B cell (primary cell): ENCODE measurements at regions not wholly inside any gene's neighbourhood (a gene's known extent, or its start where the extent isn't known, plus 50 kb on each side); places are given as distances from the start of the nearest gene placed in this dataset.

Experiments used
- ATAC-seq: fragments of 200-7000 bp; cut with Tn5 transposase; one replicate; pipeline ENCODE4 v1.10.0; 2021; ENCODE audit warnings: low read depth, mild to moderate bottlenecking, moderate number of reproducible peaks, moderate library complexity
- CTCF ChIA-PET: fragments of 350-600 bp; sonication (Branson Sonifier 250); formaldehyde crosslinking; loops from one replicate; lab custom pipeline; 2021; ENCODE audit warnings: antibody characterized with exemption, inconsistent platforms; lab: Charles Lee
- POLR2A ChIA-PET: fragments of 350-600 bp; sonication (Branson Sonifier 250); formaldehyde crosslinking; loops from one replicate; lab custom pipeline; 2021; ENCODE audit warnings: antibody characterized with exemption; lab: Charles Lee
- DNase-seq: peaks from one replicate; pipeline ENCODE4 v3.0.0; 2013
- H2AFZ ChIP-seq: 2 replicates; pipeline ENCODE4 v1.6.1; 2012; ENCODE audit warnings: mild to moderate bottlenecking, low read depth, low read length; ENCODE audit not compliant: insufficient read depth, poor library complexity, severe bottlenecking
- H3K27ac ChIP-seq, 2 donors: 1 replicate in 1 of 2; 2 replicates in 1 of 2; pipeline ENCODE4 v1.5.1; 2012 to 2013; ENCODE audit warnings: low read length in 2 of 2, mild to moderate bottlenecking in 2 of 2, moderate library complexity in 1 of 2
- H3K27me3 ChIP-seq, 4 experiments: fragments of 200-600 bp in 1 of 4; sonication (generic) in 1 of 4; replicated peaks in 1 of 4; 1 replicate in 2 of 4; 2 replicates in 2 of 4; pipeline versions ENCODE4 v1.6.1 to v1.7.0; 2013 to 2016; ENCODE audit warnings: low read length in 3 of 4, mild to moderate bottlenecking in 2 of 4, mixed read lengths in 1 of 4, moderate library complexity in 1 of 4; ENCODE audit not compliant: insufficient read depth in 4 of 4, control insufficient read depth in 3 of 4; ENCODE audit errors: control extremely low read depth in 1 of 4
- H3K36me3 ChIP-seq, 2 experiments: replicated peaks in 1 of 2; 1 replicate in 1 of 2; 2 replicates in 1 of 2; pipeline versions ENCODE4 v1.6.1 to v1.7.1; 2013; ENCODE audit warnings: low read length in 1 of 2; ENCODE audit not compliant: insufficient read depth in 2 of 2, control insufficient read depth in 1 of 2; ENCODE audit errors: control extremely low read depth in 1 of 2, extremely low read depth in 1 of 2
- H3K4me1 ChIP-seq, 2 donors: fragments of 200-600 bp in 1 of 2; sonication (generic) in 1 of 2; 1 replicate in 1 of 2; 2 replicates in 1 of 2; pipeline versions ENCODE4 v1.5.1 to v1.6.1; 2013 to 2017; ENCODE audit warnings: low read length in 2 of 2; ENCODE audit not compliant: control insufficient read depth in 2 of 2, insufficient read depth in 2 of 2
- H3K4me2 ChIP-seq: replicated peaks from 2 replicates; pipeline ENCODE3; 2012; ENCODE audit warnings: mild to moderate bottlenecking, low read depth, low read length; ENCODE audit not compliant: poor library complexity, severe bottlenecking
- H3K4me3 ChIP-seq, 5 experiments: fragments of 200-600 bp in 1 of 5; sonication (generic) in 1 of 5; 1 replicate in 3 of 5; 2 replicates in 2 of 5; pipeline versions ENCODE4 v1.5.1 to v1.7.0; 2011 to 2016; ENCODE audit warnings: low read length in 4 of 5, mild to moderate bottlenecking in 4 of 5, low read depth in 2 of 5, control low read depth in 1 of 5, moderate library complexity in 1 of 5; ENCODE audit not compliant: insufficient read depth in 1 of 5; ENCODE audit errors: control extremely low read depth in 1 of 5, extremely low read depth in 1 of 5
- H3K79me2 ChIP-seq: fragments of 200-600 bp; sonication (generic); one replicate; pipeline ENCODE4 v1.6.0; 2016; ENCODE audit warnings: low read length; ENCODE audit not compliant: control insufficient read depth, insufficient read depth
- H3K9ac ChIP-seq: fragments of 200-600 bp; sonication (generic); 2 replicates; pipeline ENCODE4 v1.6.1; 2017; ENCODE audit warnings: mild to moderate bottlenecking, low read length, moderate library complexity
- H3K9me3 ChIP-seq, 3 donors: one replicate each; pipeline versions ENCODE4 v1.6.1 to v1.7.1; 2013; ENCODE audit warnings: low read length in 2 of 3; ENCODE audit not compliant: control insufficient read depth in 2 of 3, insufficient read depth in 1 of 3; ENCODE audit errors: control extremely low read depth in 1 of 3
- H4K20me1 ChIP-seq: 2 replicates; pipeline ENCODE4 v1.6.0; 2012; ENCODE audit warnings: mild to moderate bottlenecking, low read length; ENCODE audit not compliant: insufficient read depth, control insufficient read depth, poor library complexity, severe bottlenecking
- H3K27ac Mint-ChIP-seq: one replicate; pipeline ENCODE4 v1.8.0; 2021; ENCODE audit warnings: mixed read lengths
- H3K27me3 Mint-ChIP-seq: one replicate; pipeline ENCODE4 v1.8.0; 2021; ENCODE audit warnings: mixed read lengths
- H3K4me1 Mint-ChIP-seq: one replicate; pipeline ENCODE4 v1.8.0; 2021; ENCODE audit warnings: mixed read lengths
- H3K4me3 Mint-ChIP-seq: one replicate; pipeline ENCODE4 v1.8.0; 2021; ENCODE audit warnings: mixed read lengths
- H3K9me3 Mint-ChIP-seq: one replicate; pipeline ENCODE4 v1.8.0; 2022; ENCODE audit warnings: mixed read lengths; ENCODE audit not compliant: insufficient read depth
- EZH2 ChIP-seq: IDR thresholded peaks from 2 replicates; pipeline ENCODE4 v1.6.1; 2012; ENCODE audit warnings: borderline replicate concordance, low read depth, mild to moderate bottlenecking, moderate library complexity, low read length; ENCODE audit not compliant: insufficient read depth, poor library complexity, severe bottlenecking
- WGBS: methylation state at CpG from one replicate; pipeline ENCODE4 v1.1.5; 2013; ENCODE audit warnings: missing lambda C conversion rate; ENCODE audit not compliant: insufficient coverage; 5-methylcytosine and 5-hydroxymethylcytosine counted together
- intact Hi-C: fragments of 100-400 bp; cut with micrococcal nuclease; formaldehyde crosslinking; loops from one replicate; pipeline ENCODE4 v1.10.0; 2022
- TF ChIP-seq, protein P1 (sequence below): fragments of 200-600 bp; IDR thresholded peaks from one replicate; pipeline ENCODE4 v1.8.0; 2022; ENCODE audit warnings: antibody characterized with exemption, mild to moderate bottlenecking

DNA sequence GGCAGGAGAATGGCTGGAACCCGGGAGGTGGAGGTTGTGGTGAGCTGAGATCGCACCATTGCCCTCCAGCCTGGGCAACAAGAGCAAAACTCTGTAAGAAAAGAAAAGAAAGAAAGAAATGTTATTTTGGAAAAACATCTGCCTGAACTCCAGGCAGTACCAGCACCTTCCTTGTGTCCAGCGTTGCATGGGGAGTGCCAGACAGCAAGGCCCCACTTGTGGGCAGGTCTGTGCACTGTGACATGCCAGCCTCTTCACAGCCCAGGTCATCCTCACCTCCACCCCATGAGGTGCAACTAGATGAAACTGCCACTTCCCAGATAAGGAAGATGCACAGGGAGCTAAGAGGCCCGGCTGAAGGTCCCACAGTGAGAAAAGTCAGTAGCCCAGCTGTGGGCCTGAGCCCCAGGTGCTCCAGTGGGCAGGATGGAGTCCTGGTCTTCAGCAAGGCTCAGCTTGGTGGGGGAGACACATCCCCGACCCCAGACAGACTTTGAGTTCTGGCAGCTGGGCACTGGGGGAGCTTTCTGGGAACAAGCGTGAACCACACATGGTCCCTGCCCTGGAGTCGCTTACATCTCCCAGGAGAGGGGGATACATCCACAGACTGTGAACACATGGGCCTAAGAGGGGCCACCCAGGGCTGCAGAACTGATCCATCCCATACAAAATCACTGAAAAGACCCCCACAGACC is 146.9 kb upstream of the IER5L start:
- no peaks in the 10 kb centered on the region for H3K36me3 ChIP-seq
- peaks cover 10 to 22% of the 10 kb centered on the region in 2 donors for H3K4me1 ChIP-seq
- no peak for DNase-seq
- H3K79me2 ChIP-seq = no peaks in the 10 kb centered on the region
- Mint-ChIP-seq H3K9me3 (no peaks in the 10 kb centered on the region), H3K4me3 (no peak overlapping the region), H3K27ac (no peak overlapping the region), H3K4me1 (peaks cover 12% of the 10 kb centered on the region), H3K27me3 (peaks cover 10% of the 10 kb centered on the region)
- no peak overlapping the region for H3K27ac ChIP-seq
- peaks cover 0 to 14% (median 3%) of the 10 kb centered on the region in 4 experiments for H3K27me3 ChIP-seq
- H3K9me3 ChIP-seq = no peaks in the 10 kb centered on the region
- no peak overlapping the region for H3K9ac ChIP-seq
- H3K4me2 ChIP-seq = no peak overlapping the region
- H4K20me1 ChIP-seq = no peaks in the 10 kb centered on the region
- CTCF ChIA-PET = interaction anchor here (1.0 to 1.1 kb wide), 2 partner anchors 151 to 175 kb away, joined by 3 read pairs; no protein-coding TSS in a partner anchor
- no peak overlapping the region for H3K4me3 ChIP-seq
- ATAC-seq = no peak
- POLR2A ChIA-PET = no interaction called here
- WGBS = 96% methylated on average over 6 of the region's 7 CpGs
- H2AFZ ChIP-seq = no peak overlapping the region
- intact Hi-C loops = no loop called here
- TF ChIP-seq EZH2 = no peak
- TF ChIP-seq, protein P1, sequence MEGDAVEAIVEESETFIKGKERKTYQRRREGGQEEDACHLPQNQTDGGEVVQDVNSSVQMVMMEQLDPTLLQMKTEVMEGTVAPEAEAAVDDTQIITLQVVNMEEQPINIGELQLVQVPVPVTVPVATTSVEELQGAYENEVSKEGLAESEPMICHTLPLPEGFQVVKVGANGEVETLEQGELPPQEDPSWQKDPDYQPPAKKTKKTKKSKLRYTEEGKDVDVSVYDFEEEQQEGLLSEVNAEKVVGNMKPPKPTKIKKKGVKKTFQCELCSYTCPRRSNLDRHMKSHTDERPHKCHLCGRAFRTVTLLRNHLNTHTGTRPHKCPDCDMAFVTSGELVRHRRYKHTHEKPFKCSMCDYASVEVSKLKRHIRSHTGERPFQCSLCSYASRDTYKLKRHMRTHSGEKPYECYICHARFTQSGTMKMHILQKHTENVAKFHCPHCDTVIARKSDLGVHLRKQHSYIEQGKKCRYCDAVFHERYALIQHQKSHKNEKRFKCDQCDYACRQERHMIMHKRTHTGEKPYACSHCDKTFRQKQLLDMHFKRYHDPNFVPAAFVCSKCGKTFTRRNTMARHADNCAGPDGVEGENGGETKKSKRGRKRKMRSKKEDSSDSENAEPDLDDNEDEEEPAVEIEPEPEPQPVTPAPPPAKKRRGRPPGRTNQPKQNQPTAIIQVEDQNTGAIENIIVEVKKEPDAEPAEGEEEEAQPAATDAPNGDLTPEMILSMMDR = no peak

DNA sequence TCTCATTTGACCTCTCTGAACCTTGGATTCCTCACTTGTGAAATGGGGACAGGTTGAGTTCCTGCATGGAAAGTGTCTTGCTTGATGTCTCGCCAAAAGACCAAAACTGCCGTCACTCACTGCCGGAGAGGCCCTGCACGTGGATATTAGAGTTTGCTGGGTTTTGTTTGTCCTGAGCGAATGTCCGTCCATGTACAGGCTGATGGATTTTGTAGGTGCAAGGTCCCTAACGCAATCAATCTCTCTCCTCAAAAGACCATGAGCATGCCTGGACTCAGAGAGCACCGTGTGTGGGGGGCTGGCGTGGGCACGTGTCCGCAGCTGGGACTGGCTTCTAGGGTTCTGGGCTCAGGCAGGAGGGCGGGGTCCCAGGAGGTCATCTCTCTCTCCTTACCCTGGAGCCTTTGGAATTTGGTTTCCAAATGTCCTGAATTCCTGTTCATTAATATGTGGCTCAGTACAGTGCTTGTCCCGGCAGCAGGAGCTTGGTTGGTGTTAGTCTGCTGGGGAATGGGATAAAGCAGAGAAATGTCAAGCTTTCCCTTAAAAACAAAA is 146.0 kb upstream of the IER5L start:
- ATAC-seq (no peak), DNase-seq (no peak)
- Mint-ChIP-seq H3K9me3 (no peaks in the 10 kb centered on the region), H3K4me3 (no peak overlapping the region), H3K4me1 (peaks cover 12% of the 10 kb centered on the region), H3K27ac (no peak overlapping the region), H3K27me3 (peaks cover 10% of the 10 kb centered on the region)
- Histone ChIP-seq H3K27ac (no peak overlapping the region), H4K20me1 (no peaks in the 10 kb centered on the region), H3K4me3 (no peak overlapping the region), H3K4me1 (peaks cover 14 to 26% of the 10 kb centered on the region in 2 donors), H3K79me2 (no peaks in the 10 kb centered on the region), H3K36me3 (no peaks in the 10 kb centered on the region), H3K9ac (no peak overlapping the region), H3K4me2 (no peak overlapping the region), H3K9me3 (no peaks in the 10 kb centered on the region), H3K27me3 (peaks cover 0 to 22% (median 5%) of the 10 kb centered on the region in 4 experiments), H2AFZ (no peak overlapping the region)
- POLR2A ChIA-PET = interaction anchor here (0.5 kb wide), 1 partner anchor 443 kb away, joined by 4 read pairs; no protein-coding TSS in a partner anchor
- WGBS = 97% methylated on average over 10 of the region's 13 CpGs
- TF ChIP-seq, protein P1 = no peak
- no peak for TF ChIP-seq EZH2
- intact Hi-C loops = no loop called here
- CTCF ChIA-PET = no interaction called here
